Upper lobe of left lung (tissue), 4 donors: ENCODE measurements at regions not wholly inside any gene's neighbourhood (a gene's known extent, or its start where the extent isn't known, plus 50 kb on each side); places are given as distances from the start of the nearest gene placed in this dataset.

Experiments used
- EP300 ChIP-seq, 4 donors: sonication (generic); formaldehyde crosslinking; IDR thresholded peaks; one replicate each; pipeline ENCODE4 v1.5.1; 2017; ENCODE audit warnings: antibody characterized with exemption in 4 of 4, control low read depth in 2 of 4
- POLR2A ChIP-seq, 4 donors: fragments of 450-650 bp; IDR thresholded peaks; one replicate each; pipeline ENCODE4 v1.5.1; 2016 to 2017; ENCODE audit warnings: antibody characterized with exemption in 4 of 4, mild to moderate bottlenecking in 2 of 4
- POLR2AphosphoS5 ChIP-seq, 2 donors: sonication (generic); formaldehyde crosslinking; IDR thresholded peaks; one replicate each; pipeline ENCODE4 v1.5.1; 2017; ENCODE audit warnings: antibody characterized with exemption in 2 of 2
- TF ChIP-seq, protein P1 (sequence below), 6 experiments: fragments of 450-650 bp in 4 of 6; fragments of 200-600 bp in 2 of 6; sonication (generic) in 2 of 6; IDR thresholded peaks; one replicate each; pipeline ENCODE4 v1.5.1; 2016 to 2019; ENCODE audit warnings: antibody characterized with exemption in 6 of 6

DNA sequence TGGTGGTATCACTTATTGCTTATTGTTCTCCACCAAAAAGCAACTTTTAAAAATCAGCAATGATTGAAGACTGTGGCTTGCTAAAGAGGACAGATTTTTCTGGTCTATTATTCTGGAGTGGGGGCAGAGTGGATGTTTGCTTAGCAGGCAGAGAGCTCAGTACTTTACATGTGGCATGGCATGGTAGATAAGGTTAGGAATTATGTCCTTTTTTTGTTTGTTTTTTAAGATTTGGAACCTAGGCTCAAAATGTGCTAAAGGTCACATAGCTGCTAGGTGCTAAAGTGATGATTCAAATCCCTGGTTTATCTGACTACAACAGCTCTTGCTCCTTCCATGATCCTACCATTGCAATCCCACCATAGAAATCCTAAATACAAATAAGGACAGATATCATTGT, 331.0 kb upstream of the ADAMTS9 start:
- TF ChIP-seq POLR2AphosphoS5 (IDR thresholded peaks at IDR 0.05) = no peak
- TF ChIP-seq, protein P1, sequence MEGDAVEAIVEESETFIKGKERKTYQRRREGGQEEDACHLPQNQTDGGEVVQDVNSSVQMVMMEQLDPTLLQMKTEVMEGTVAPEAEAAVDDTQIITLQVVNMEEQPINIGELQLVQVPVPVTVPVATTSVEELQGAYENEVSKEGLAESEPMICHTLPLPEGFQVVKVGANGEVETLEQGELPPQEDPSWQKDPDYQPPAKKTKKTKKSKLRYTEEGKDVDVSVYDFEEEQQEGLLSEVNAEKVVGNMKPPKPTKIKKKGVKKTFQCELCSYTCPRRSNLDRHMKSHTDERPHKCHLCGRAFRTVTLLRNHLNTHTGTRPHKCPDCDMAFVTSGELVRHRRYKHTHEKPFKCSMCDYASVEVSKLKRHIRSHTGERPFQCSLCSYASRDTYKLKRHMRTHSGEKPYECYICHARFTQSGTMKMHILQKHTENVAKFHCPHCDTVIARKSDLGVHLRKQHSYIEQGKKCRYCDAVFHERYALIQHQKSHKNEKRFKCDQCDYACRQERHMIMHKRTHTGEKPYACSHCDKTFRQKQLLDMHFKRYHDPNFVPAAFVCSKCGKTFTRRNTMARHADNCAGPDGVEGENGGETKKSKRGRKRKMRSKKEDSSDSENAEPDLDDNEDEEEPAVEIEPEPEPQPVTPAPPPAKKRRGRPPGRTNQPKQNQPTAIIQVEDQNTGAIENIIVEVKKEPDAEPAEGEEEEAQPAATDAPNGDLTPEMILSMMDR (IDR thresholded peaks at IDR 0.05) = no peak
- no peak for TF ChIP-seq EP300 (IDR thresholded peaks at IDR 0.05)
- TF ChIP-seq POLR2A (IDR thresholded peaks at IDR 0.05) = no peak
